HG03442 (cell line): ENCODE measurements at regions not wholly inside any gene's neighbourhood (a gene's known extent, or its start where the extent isn't known, plus 50 kb on each side); places are given as distances from the start of the nearest gene placed in this dataset.
"Not testable (repeated sequence)": the region's sequence is repeated elsewhere in the genome, so short reads cannot be mapped to it uniquely, and the experiment has no call there.

Experiments
- ATAC-seq: cut with Tn5 transposase; IDR thresholded peaks from one replicate; pipeline ENCODE4 v1.9.1; 2021; ENCODE audit warnings: mild to moderate bottlenecking, moderate library complexity; ENCODE audit not compliant: unreplicated experiment

- no peak for ATAC-seq
Measured at GRCh38 chr20:19024296-19025035, 188.0 kb upstream of the SLC24A3 start.

GRCh38 chr20:19025430-19026120, 186.9 kb upstream of the SLC24A3 start:
- ATAC-seq = peak; percentile 16

GRCh38 chr20:19026121-19026878, 186.1 kb upstream of the SLC24A3 start:
- ATAC-seq = peak; percentile 84

GRCh38 chr20:19026901-19027644, 185.4 kb upstream of the SLC24A3 start:
- no peak for ATAC-seq

DNA sequence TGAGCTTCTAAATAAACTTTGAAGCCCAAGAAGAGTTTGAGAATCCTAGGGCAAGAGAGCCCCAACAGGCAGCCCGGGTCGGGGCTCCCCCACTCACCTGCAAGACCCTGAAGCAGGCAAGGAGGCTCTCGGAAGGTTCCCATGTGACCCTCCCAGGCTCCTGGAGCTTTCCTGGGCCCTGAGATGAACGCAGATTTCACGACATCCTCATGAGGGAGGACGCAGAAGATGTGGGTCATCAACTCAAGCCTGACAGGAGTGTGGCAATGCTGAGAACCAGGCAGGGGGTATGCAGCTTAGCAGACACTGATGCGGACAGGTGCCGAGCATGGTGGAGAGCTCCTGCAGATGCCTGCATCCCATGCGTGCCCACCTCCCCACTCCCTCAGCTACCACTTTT, 184.5 kb upstream of the SLC24A3 start:
- ATAC-seq = no peak

GRCh38 chr20:19041787-19042186, 170.7 kb upstream of the SLC24A3 start:
- no peak for ATAC-seq

- no peak for ATAC-seq
Measured at GRCh38 chr20:19045371-19045770, 167.1 kb upstream of the SLC24A3 start.

GRCh38 chr20:19047040-19047950, 165.1 kb upstream of the SLC24A3 start:
- ATAC-seq = no peak

- ATAC-seq = no peak
Measured at GRCh38 chr20:19047951-19048296, 164.5 kb upstream of the SLC24A3 start.

GRCh38 chr20:19048995-19049501, 163.4 kb upstream of the SLC24A3 start:
- ATAC-seq = no peak

DNA sequence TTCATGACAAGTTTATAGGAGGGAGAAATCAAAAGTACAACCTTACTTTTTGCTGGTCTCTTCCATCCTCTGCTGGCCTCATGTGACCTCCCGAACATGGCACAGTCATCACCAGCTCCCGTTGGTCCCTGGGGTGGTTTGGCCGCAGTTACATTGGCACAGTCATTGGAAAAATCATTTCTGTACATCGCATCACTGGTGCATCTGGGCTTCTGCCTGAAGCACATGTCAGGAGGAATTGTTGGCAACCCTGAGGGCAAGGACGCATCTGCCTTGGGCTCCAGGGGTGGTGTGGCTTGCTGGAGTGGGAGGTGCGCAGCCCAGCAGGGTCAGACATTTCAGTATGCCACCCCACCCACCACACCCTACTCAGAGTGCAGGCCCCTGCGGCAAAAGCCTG, 162.9 kb upstream of the SLC24A3 start:
- no peak for ATAC-seq

DNA sequence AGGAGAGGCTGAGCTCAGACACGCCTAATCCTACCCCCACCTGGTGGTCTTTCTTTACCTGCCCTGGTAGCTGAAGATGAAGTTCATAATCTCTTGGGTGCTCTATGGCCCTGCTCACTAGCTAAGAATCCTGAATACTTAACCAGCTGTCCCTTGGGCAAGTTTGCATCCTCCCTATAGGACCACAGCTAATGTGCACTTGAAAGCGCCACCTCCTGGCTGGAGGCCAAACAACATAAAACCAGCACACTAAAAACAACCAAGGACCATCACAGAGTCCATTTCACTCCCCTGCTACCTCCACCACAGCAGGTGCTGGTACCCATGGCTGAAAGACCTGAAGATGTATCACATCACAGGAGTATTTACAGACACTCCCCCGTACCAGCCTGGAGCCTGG, 155.5 kb upstream of the SLC24A3 start:
- no peak for ATAC-seq

DNA sequence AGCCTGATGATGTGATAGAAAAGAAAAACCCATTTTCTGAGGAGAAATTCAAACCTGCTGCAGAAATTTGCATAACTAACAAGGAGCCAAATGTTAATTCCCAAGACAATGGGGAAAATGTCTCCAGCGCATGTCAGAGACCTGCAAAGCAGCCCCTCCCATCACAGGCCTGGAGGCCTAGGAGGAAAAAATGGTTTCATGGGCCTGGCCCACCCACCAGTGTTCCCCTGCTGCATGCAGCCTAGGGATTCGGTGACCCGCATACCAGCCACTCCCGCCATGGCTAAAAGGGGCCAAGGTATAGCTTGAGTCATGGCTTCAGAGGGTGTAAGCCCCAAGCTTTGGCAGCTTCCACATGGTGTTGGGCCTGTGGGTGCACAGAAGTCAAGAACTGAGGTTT, 147.7 kb upstream of the SLC24A3 start:
- ATAC-seq = not testable (repeated sequence)

- ATAC-seq = no peak
Measured at GRCh38 chr20:19067986-19068385, 144.5 kb upstream of the SLC24A3 start.

- ATAC-seq = no peak
Measured at GRCh38 chr20:19070026-19070425, 142.4 kb upstream of the SLC24A3 start.

- ATAC-seq = peak; percentile 41
Measured at GRCh38 chr20:19070681-19071445, 141.6 kb upstream of the SLC24A3 start.

GRCh38 chr20:19071446-19071725, 141.1 kb upstream of the SLC24A3 start:
- ATAC-seq = peak; percentile 37

DNA sequence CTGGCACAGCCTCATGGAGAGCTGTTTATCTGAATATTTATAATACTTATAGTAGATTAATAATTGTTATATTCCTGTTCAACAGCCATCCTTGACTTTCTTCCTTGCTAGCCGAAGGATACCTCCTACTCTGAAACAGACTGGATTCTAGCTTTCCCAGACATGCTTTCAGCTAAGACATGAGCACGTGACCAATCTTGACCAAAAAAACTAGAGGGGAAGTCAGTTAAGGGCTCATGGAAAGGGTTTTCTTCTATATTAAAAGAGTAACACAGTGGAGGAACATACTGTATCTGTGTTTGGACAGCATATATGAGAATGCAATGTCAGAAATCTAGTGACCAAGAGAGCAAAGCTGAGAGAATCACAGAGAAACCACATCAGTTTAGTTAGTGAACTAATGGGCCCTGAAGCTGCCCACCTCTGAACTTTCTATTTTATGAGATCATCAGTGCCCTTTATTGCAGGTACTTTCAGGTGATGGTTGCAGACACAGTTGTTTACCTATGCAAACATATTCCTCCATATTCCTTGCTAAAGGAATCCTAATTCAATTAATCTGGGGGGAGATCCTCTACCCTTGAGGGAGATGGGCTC, 140.4 kb upstream of the SLC24A3 start:
- ATAC-seq = no peak

DNA sequence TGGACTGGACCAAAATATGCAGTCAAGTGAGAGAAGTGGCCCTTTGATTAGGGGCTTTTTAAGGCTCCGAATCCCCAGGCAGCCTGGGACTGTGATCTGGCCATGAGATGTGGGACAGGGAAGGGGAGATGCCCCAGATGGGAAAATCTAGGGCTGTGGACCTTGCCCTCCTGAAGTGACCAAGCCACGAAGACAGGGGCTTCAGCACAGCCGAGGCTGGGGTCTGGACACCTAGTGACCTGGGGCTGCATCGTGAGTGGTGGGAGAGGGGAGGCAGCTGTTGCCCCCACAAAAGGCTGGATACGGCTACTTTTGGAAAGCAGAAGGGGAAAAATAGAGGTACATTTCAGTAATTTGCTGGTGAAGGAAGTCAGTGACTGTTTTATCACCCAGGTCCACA, 139.5 kb upstream of the SLC24A3 start:
- no peak for ATAC-seq
